HG03457 (cell line): ENCODE measurements at regions not wholly inside any gene's neighbourhood (a gene's known extent, or its start where the extent isn't known, plus 50 kb on each side); places are given as distances from the start of the nearest gene placed in this dataset.
"Not testable (repeated sequence)": the region's sequence is repeated elsewhere in the genome, so short reads cannot be mapped to it uniquely, and the experiment has no call there.

ENCODE experiments used
- ATAC-seq: cut with Tn5 transposase; IDR thresholded peaks from one replicate; pipeline ENCODE4 v1.9.1; 2021; ENCODE audit warnings: moderate number of reproducible peaks; ENCODE audit not compliant: unreplicated experiment

GRCh38 chr4:131723069-131723468, 1426.0 kb upstream of the PCDH10 start:
- ATAC-seq = not testable (repeated sequence)

GRCh38 chr4:131724847-131725246, 1424.2 kb upstream of the PCDH10 start:
- ATAC-seq = not testable (repeated sequence)

- ATAC-seq = not testable (repeated sequence)
These were observed 1423.6 kb upstream of the PCDH10 start for GRCh38 chr4:131725521-131725920.

- not testable (repeated sequence) for ATAC-seq
These were observed 1422.2 kb upstream of the PCDH10 start for GRCh38 chr4:131726940-131727339.

- ATAC-seq = not testable (repeated sequence)
These were observed 1421.7 kb upstream of the PCDH10 start for GRCh38 chr4:131727418-131727817.

GRCh38 chr4:131729205-131729604, 1419.9 kb upstream of the PCDH10 start:
- not testable (repeated sequence) for ATAC-seq

GRCh38 chr4:131729716-131730398, 1419.2 kb upstream of the PCDH10 start:
- not testable (repeated sequence) for ATAC-seq

- ATAC-seq = not testable (repeated sequence)
These were observed 1418.5 kb upstream of the PCDH10 start for GRCh38 chr4:131730574-131730973.

GRCh38 chr4:131732034-131732630, 1417.0 kb upstream of the PCDH10 start:
- not testable (repeated sequence) for ATAC-seq

- ATAC-seq = not testable (repeated sequence)
These were observed 1414.8 kb upstream of the PCDH10 start for GRCh38 chr4:131734321-131734720.

GRCh38 chr4:131734851-131735385, 1414.2 kb upstream of the PCDH10 start:
- not testable (repeated sequence) for ATAC-seq

GRCh38 chr4:131738991-131739390, 1410.1 kb upstream of the PCDH10 start:
- not testable (repeated sequence) for ATAC-seq

- not testable (repeated sequence) for ATAC-seq
These were observed 1407.3 kb upstream of the PCDH10 start for GRCh38 chr4:131741836-131742235.

GRCh38 chr4:131742536-131743205, 1406.4 kb upstream of the PCDH10 start:
- ATAC-seq = not testable (repeated sequence)

- ATAC-seq = not testable (repeated sequence)
These were observed 1405.7 kb upstream of the PCDH10 start for GRCh38 chr4:131743348-131743747.

- not testable (repeated sequence) for ATAC-seq
These were observed 1401.9 kb upstream of the PCDH10 start for GRCh38 chr4:131747203-131747602.

- ATAC-seq = not testable (repeated sequence)
These were observed 1399.9 kb upstream of the PCDH10 start for GRCh38 chr4:131749224-131749623.

- not testable (repeated sequence) for ATAC-seq
These were observed 1399.1 kb upstream of the PCDH10 start for GRCh38 chr4:131750006-131750405.

GRCh38 chr4:131750469-131750868, 1398.6 kb upstream of the PCDH10 start:
- not testable (repeated sequence) for ATAC-seq

GRCh38 chr4:131762234-131762633, 1386.9 kb upstream of the PCDH10 start:
- not testable (repeated sequence) for ATAC-seq

- ATAC-seq = no peak
These were observed 1384.4 kb upstream of the PCDH10 start for GRCh38 chr4:131764730-131765129.
